ENCODE measurements at regions not wholly inside any gene's neighbourhood (a gene's known extent, or its start where the extent isn't known, plus 50 kb on each side); places are given as distances from the start of the nearest gene placed in this dataset.

DNA sequence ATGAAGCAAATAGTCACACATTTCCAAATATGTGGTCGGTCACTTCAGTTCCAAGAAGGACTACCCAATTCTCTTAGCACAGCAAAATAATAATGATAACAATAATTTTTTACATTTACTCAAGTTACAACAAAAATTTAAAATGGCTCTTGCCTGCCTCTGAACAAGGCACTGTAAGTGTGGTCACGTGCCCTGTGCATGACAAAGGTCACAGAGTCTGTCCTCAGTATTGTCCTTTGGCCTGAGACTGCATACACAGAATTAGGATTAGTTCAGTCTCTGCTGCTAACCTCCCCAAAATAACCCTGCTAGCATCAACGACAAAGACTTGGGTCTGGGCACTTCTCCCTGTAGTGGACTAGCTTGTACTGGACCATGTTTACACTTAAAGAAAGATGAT is 297.1 kb upstream of the DUSP10 start:
- TF ChIP-seq POLR2A (IDR thresholded peaks at IDR 0.05) (no peak), POLR2AphosphoS5 (IDR thresholded peaks at IDR 0.05) (no peak)
- TF ChIP-seq, protein P1, sequence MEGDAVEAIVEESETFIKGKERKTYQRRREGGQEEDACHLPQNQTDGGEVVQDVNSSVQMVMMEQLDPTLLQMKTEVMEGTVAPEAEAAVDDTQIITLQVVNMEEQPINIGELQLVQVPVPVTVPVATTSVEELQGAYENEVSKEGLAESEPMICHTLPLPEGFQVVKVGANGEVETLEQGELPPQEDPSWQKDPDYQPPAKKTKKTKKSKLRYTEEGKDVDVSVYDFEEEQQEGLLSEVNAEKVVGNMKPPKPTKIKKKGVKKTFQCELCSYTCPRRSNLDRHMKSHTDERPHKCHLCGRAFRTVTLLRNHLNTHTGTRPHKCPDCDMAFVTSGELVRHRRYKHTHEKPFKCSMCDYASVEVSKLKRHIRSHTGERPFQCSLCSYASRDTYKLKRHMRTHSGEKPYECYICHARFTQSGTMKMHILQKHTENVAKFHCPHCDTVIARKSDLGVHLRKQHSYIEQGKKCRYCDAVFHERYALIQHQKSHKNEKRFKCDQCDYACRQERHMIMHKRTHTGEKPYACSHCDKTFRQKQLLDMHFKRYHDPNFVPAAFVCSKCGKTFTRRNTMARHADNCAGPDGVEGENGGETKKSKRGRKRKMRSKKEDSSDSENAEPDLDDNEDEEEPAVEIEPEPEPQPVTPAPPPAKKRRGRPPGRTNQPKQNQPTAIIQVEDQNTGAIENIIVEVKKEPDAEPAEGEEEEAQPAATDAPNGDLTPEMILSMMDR (IDR thresholded peaks at IDR 0.05 in 8 of 11, conservative IDR thresholded peaks at IDR 0.05 in 3 of 11) = no peak
